BJ (cell line): ENCODE measurements at regions not wholly inside any gene's neighbourhood (a gene's known extent, or its start where the extent isn't known, plus 50 kb on each side); places are given as distances from the start of the nearest gene placed in this dataset. TPM values are rescaled to one million over a fixed set of nuclear protein-coding genes. Genes with fewer than 3 reads are reported as not detected.
"Not testable (repeated sequence)": the region's sequence is repeated elsewhere in the genome, so short reads cannot be mapped to it uniquely, and the experiment has no call there.

Experiments used
- CTCF ChIA-PET: fragments of 350-600 bp; formaldehyde crosslinking; extraction: SDS; loops from one replicate; lab custom pipeline; 2021; ENCODE audit warnings: antibody characterized with exemption, inconsistent platforms; lab: Yijun Ruan, JAX
- POLR2A ChIA-PET: fragments of 300-600 bp; sonication (Branson Sonifier 250); formaldehyde crosslinking; extraction: SDS; loops from one replicate; lab custom pipeline; 2021; ENCODE audit warnings: antibody characterized with exemption; lab: Charles Lee
- DNase-seq: peaks from one replicate; pipeline ENCODE4 v3.0.0-alpha.2; 2011; ENCODE audit warnings: low read depth
- H3K27me3 ChIP-seq: 2 replicates; pipeline ENCODE4 v1.6.0; 2011; ENCODE audit warnings: low read length; ENCODE audit not compliant: control insufficient read depth, insufficient read depth
- H3K36me3 ChIP-seq: 2 replicates; pipeline ENCODE4 v1.5.1; 2011; ENCODE audit warnings: low read length; ENCODE audit not compliant: control insufficient read depth, insufficient read depth
- H3K4me3 ChIP-seq: 2 replicates; pipeline ENCODE4 v1.5.1; 2011; ENCODE audit warnings: low read depth, mild to moderate bottlenecking, control low read depth, low read length
- small RNA-seq: library from RNA; depleted of rRNA; stranded (forward); fragments of <200 nt; gene quantifications from one replicate; pipeline ENCODE3, GENCODE V24; 2012; ENCODE audit warnings: low replicate concordance, low read depth; ENCODE audit not compliant: insufficient read length
- TF ChIP-seq, protein P1 (sequence below): IDR thresholded peaks from 2 replicates; pipeline ENCODE4 v1.5.1; 2011; ENCODE audit warnings: low read depth, mild to moderate bottlenecking, control low read depth, inconsistent platforms, low read length, moderate library complexity; ENCODE audit not compliant: insufficient read depth

DNA sequence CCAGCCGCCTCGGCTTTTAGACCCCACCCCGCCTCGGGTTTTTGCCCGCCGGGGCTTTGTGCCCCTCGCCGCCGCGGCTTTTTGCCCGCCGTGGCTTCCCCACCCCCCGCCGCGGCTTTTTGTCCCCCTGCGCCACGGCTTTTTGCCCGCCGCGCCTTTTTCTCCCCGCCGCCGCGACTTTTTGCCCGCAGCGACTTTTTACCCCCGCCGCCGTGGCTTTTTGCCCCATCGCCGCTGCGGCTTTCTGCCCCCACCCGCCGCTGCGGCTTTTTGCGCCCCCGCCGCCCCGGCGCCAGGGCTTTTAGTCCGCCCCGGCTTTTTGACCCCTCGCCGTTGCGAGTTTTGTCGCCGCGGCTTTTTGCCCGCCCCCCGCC is 474.4 kb downstream of the FAM72C start:
- TF ChIP-seq, protein P1, sequence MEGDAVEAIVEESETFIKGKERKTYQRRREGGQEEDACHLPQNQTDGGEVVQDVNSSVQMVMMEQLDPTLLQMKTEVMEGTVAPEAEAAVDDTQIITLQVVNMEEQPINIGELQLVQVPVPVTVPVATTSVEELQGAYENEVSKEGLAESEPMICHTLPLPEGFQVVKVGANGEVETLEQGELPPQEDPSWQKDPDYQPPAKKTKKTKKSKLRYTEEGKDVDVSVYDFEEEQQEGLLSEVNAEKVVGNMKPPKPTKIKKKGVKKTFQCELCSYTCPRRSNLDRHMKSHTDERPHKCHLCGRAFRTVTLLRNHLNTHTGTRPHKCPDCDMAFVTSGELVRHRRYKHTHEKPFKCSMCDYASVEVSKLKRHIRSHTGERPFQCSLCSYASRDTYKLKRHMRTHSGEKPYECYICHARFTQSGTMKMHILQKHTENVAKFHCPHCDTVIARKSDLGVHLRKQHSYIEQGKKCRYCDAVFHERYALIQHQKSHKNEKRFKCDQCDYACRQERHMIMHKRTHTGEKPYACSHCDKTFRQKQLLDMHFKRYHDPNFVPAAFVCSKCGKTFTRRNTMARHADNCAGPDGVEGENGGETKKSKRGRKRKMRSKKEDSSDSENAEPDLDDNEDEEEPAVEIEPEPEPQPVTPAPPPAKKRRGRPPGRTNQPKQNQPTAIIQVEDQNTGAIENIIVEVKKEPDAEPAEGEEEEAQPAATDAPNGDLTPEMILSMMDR: no peak
- H3K4me3 ChIP-seq: peak overlapping the region; percentile 4; the same call in 1 of the 2 replicates

GRCh38 chr1:143496526-143497373 is 475.0 kb downstream of the FAM72C start:
- DNase-seq, H3K27me3 ChIP-seq, POLR2A ChIA-PET, CTCF ChIA-PET, H3K36me3 ChIP-seq: not testable (repeated sequence)
- H3K4me3 ChIP-seq: peak overlapping the region; percentile 4; the same call in 1 of the 2 replicates

More for the DNA sequence above, 474.4 kb downstream of the FAM72C start:
- POLR2A ChIA-PET: no interaction called here
- no peak for DNase-seq
- CTCF ChIA-PET: no interaction called here
- no peaks in the 10 kb centered on the region for H3K27me3 ChIP-seq
- H3K36me3 ChIP-seq: no peaks in the 10 kb centered on the region

Small RNA genes in the stretch of these regions (small RNA-seq; reads per million reads assigned to genes)
- gene AC239800.3: not detected
- not detected for gene HIST2H3PS2
- gene RNU1-114P: not detected
- not detected for gene RNU1-143P
- gene RNU1-92P: not detected
- not detected for gene RNVU1-17
- not detected for gene RNVU1-18
